ENCODE measurements at regions not wholly inside any gene's neighbourhood (a gene's known extent, or its start where the extent isn't known, plus 50 kb on each side); places are given as distances from the start of the nearest gene placed in this dataset.
"Not testable (repeated sequence)": the region's sequence is repeated elsewhere in the genome, so short reads cannot be mapped to it uniquely, and the experiment has no call there.

GRCh38 chr21:9822093-9822820 is 699.1 kb upstream of the TPTE start:
- CTCF ChIA-PET; H3K36me3 ChIP-seq (ENCODE audit: control insufficient read depth in 2 of 2, insufficient read depth in 1 of 2, low read length in 2 of 2); H3K9me3 ChIP-seq (ENCODE audit: control insufficient read depth, insufficient read depth, low read depth, low read length); H3K4me3 ChIP-seq (ENCODE audit: low read depth, low read length); H3K4me1 ChIP-seq (ENCODE audit: control insufficient read depth, insufficient read depth, low read length); POLR2A ChIA-PET; H3K27ac ChIP-seq (ENCODE audit: extremely low read depth, low read depth, low read length): not testable (repeated sequence)

- H3K27ac ChIP-seq (ENCODE audit: extremely low read depth, low read depth, low read length); H3K4me3 ChIP-seq (ENCODE audit: low read depth, low read length); H3K36me3 ChIP-seq (ENCODE audit: control insufficient read depth in 2 of 2, insufficient read depth in 1 of 2, low read length in 2 of 2); POLR2A ChIA-PET; H3K9me3 ChIP-seq (ENCODE audit: control insufficient read depth, insufficient read depth, low read depth, low read length); H3K4me1 ChIP-seq (ENCODE audit: control insufficient read depth, insufficient read depth, low read length); CTCF ChIA-PET: not testable (repeated sequence)
Measured at GRCh38 chr21:9823197-9824157, 697.9 kb upstream of the TPTE start.

- H3K9me3 ChIP-seq (ENCODE audit: control insufficient read depth, insufficient read depth, low read depth, low read length); H3K4me3 ChIP-seq (ENCODE audit: low read depth, low read length); H3K27ac ChIP-seq (ENCODE audit: extremely low read depth, low read depth, low read length); CTCF ChIA-PET; H3K4me1 ChIP-seq (ENCODE audit: control insufficient read depth, insufficient read depth, low read length); POLR2A ChIA-PET; H3K36me3 ChIP-seq (ENCODE audit: control insufficient read depth in 2 of 2, insufficient read depth in 1 of 2, low read length in 2 of 2): not testable (repeated sequence)
Measured at GRCh38 chr21:9830801-9831200, 690.6 kb upstream of the TPTE start.

- H3K36me3 ChIP-seq (ENCODE audit: control insufficient read depth in 2 of 2, insufficient read depth in 1 of 2, low read length in 2 of 2); H3K27ac ChIP-seq (ENCODE audit: extremely low read depth, low read depth, low read length); H3K4me1 ChIP-seq (ENCODE audit: control insufficient read depth, insufficient read depth, low read length); H3K4me3 ChIP-seq (ENCODE audit: low read depth, low read length); CTCF ChIA-PET; POLR2A ChIA-PET; H3K9me3 ChIP-seq (ENCODE audit: control insufficient read depth, insufficient read depth, low read depth, low read length): not testable (repeated sequence)
Measured at GRCh38 chr21:9832751-9833150, 688.6 kb upstream of the TPTE start.

- POLR2A ChIA-PET; H3K4me3 ChIP-seq (ENCODE audit: low read depth, low read length): not testable (repeated sequence)
Measured at GRCh38 chr21:9836547-9836946, 684.8 kb upstream of the TPTE start.

GRCh38 chr21:9837001-9837400 is 684.4 kb upstream of the TPTE start:
- H3K36me3 ChIP-seq (ENCODE audit: control insufficient read depth in 2 of 2, insufficient read depth in 1 of 2, low read length in 2 of 2); H3K4me1 ChIP-seq (ENCODE audit: control insufficient read depth, insufficient read depth, low read length); CTCF ChIA-PET; H3K27ac ChIP-seq (ENCODE audit: extremely low read depth, low read depth, low read length); H3K9me3 ChIP-seq (ENCODE audit: control insufficient read depth, insufficient read depth, low read depth, low read length); H3K4me3 ChIP-seq (ENCODE audit: low read depth, low read length); POLR2A ChIA-PET: not testable (repeated sequence)

More at GRCh38 chr21:9836547-9836946, 684.8 kb upstream of the TPTE start:
- H3K36me3 ChIP-seq (ENCODE audit: control insufficient read depth in 2 of 2, insufficient read depth in 1 of 2, low read length in 2 of 2); H3K27ac ChIP-seq (ENCODE audit: extremely low read depth, low read depth, low read length); H3K9me3 ChIP-seq (ENCODE audit: control insufficient read depth, insufficient read depth, low read depth, low read length); H3K4me1 ChIP-seq (ENCODE audit: control insufficient read depth, insufficient read depth, low read length); CTCF ChIA-PET: not testable (repeated sequence)

- POLR2A ChIA-PET; H3K27ac ChIP-seq (ENCODE audit: extremely low read depth, low read depth, low read length); CTCF ChIA-PET; H3K9me3 ChIP-seq (ENCODE audit: control insufficient read depth, insufficient read depth, low read depth, low read length); H3K4me3 ChIP-seq (ENCODE audit: low read depth, low read length); H3K36me3 ChIP-seq (ENCODE audit: control insufficient read depth in 2 of 2, insufficient read depth in 1 of 2, low read length in 2 of 2); H3K4me1 ChIP-seq (ENCODE audit: control insufficient read depth, insufficient read depth, low read length): not testable (repeated sequence)
Measured at GRCh38 chr21:9837526-9837925, 683.9 kb upstream of the TPTE start.
